Gastroesophageal sphincter (tissue), 4 donors: ENCODE measurements at regions not wholly inside any gene's neighbourhood (a gene's known extent, or its start where the extent isn't known, plus 50 kb on each side); places are given as distances from the start of the nearest gene placed in this dataset.

Source experiments
- ATAC-seq: fragments of 150-250 bp; one replicate; pipeline ENCODE4 v1.9.1; 2016; ENCODE audit warnings: mild to moderate bottlenecking, moderate library complexity
- H3K27ac ChIP-seq, 4 donors: fragments of 200-600 bp; sonication (generic) in 3 of 4; 1 replicate in 3 of 4; 2 replicates in 1 of 4; pipeline ENCODE4 v1.5.1; 2016 to 2019
- H3K27me3 ChIP-seq: fragments of 200-600 bp; sonication (generic); one replicate; pipeline ENCODE4 v1.5.1; 2019
- H3K36me3 ChIP-seq, 2 donors: fragments of 200-600 bp; sonication (generic); one replicate each; pipeline ENCODE4 v1.5.1; 2019; ENCODE audit warnings: control low read depth in 1 of 2
- H3K4me1 ChIP-seq, 3 donors: fragments of 200-600 bp; sonication (generic); 1 replicate in 2 of 3; 2 replicates in 1 of 3; pipeline ENCODE4 v1.5.1; 2016 to 2019; ENCODE audit warnings: control low read depth in 2 of 3
- H3K4me3 ChIP-seq, 2 donors: fragments of 200-600 bp; sonication (generic); one replicate each; pipeline ENCODE4 v1.5.1; 2019; ENCODE audit warnings: mild to moderate bottlenecking in 1 of 2, moderate library complexity in 1 of 2
- H3K9me3 ChIP-seq, 3 donors: fragments of 200-600 bp; sonication (generic); one replicate each; pipeline ENCODE4 v1.5.1; 2017 to 2019; ENCODE audit warnings: control low read depth in 2 of 3
- CTCF ChIP-seq, 4 experiments: fragments of 200-600 bp in 2 of 4; fragments of 450-650 bp in 2 of 4; sonication (generic) in 1 of 4; IDR thresholded peaks; one replicate each; pipeline ENCODE4 v1.5.1; 2017 to 2019; ENCODE audit warnings: antibody characterized with exemption in 4 of 4, mild to moderate bottlenecking in 2 of 4, moderate library complexity in 2 of 4
- EP300 ChIP-seq: sonication (generic); formaldehyde crosslinking; IDR thresholded peaks from one replicate; pipeline ENCODE4 v1.6.1; 2017; ENCODE audit warnings: antibody characterized with exemption, mild to moderate bottlenecking
- POLR2A ChIP-seq, 2 donors: fragments of 450-650 bp; IDR thresholded peaks; one replicate each; pipeline ENCODE4 v1.6.1; 2017; ENCODE audit warnings: antibody characterized with exemption in 2 of 2, mild to moderate bottlenecking in 2 of 2, moderate library complexity in 1 of 2
- POLR2AphosphoS5 ChIP-seq: sonication (generic); formaldehyde crosslinking; IDR thresholded peaks from one replicate; pipeline ENCODE4 v1.6.1; 2017; ENCODE audit warnings: antibody characterized with exemption
- WGBS, 2 donors: methylation state at CpG; one replicate each; pipeline ENCODE4 v1.1.5; 2018; ENCODE audit warnings: low coverage in 1 of 2; 5-methylcytosine and 5-hydroxymethylcytosine counted together

- Histone ChIP-seq H3K27me3 (no peaks in the 10 kb centered on the region), H3K36me3 (no peaks in the 10 kb centered on the region), H3K4me1 (no peaks in the 10 kb centered on the region), H3K27ac (no peak overlapping the region), H3K4me3 (no peak overlapping the region), H3K9me3 (peaks cover 0 to 10% (median 0%) of the 10 kb centered on the region in 3 donors)
- 50 to 100% methylated on average over 2 of the region's 3 CpGs for WGBS, 2 donors
- TF ChIP-seq POLR2A (IDR thresholded peaks at IDR 0.05): no peak
- TF ChIP-seq POLR2AphosphoS5: no peak
- no peak for TF ChIP-seq EP300
- TF ChIP-seq CTCF (IDR thresholded peaks at IDR 0.05): no peak
- ATAC-seq: no peak
Measured at GRCh38 chr3:168730073-168730472, 634.3 kb upstream of the GOLIM4 start.

- no peaks in the 10 kb centered on the region for H3K36me3 ChIP-seq
- no peaks in the 10 kb centered on the region for H3K9me3 ChIP-seq
- no peaks in the 10 kb centered on the region for H3K4me1 ChIP-seq
- no peak for ATAC-seq
- H3K27ac ChIP-seq: no peak overlapping the region
- TF ChIP-seq POLR2A (IDR thresholded peaks at IDR 0.05) (no peak), POLR2AphosphoS5 (no peak), CTCF (IDR thresholded peaks at IDR 0.05) (no peak), EP300 (no peak)
- no peak overlapping the region for H3K4me3 ChIP-seq
- H3K27me3 ChIP-seq: no peaks in the 10 kb centered on the region
Measured at GRCh38 chr3:168722091-168722490, 626.4 kb upstream of the GOLIM4 start.

- Histone ChIP-seq H3K27ac (no peak overlapping the region), H3K9me3 (no peaks in the 10 kb centered on the region), H3K4me3 (no peak overlapping the region), H3K4me1 (no peaks in the 10 kb centered on the region), H3K36me3 (no peaks in the 10 kb centered on the region), H3K27me3 (no peaks in the 10 kb centered on the region)
- 44 to 69% methylated on average over 1 of the region's 1 CpG for WGBS, 2 donors
- ATAC-seq: no peak
- TF ChIP-seq POLR2A (IDR thresholded peaks at IDR 0.05) (no peak), POLR2AphosphoS5 (no peak), CTCF (IDR thresholded peaks at IDR 0.05) (no peak), EP300 (no peak)
Measured at GRCh38 chr3:168714609-168715240, 619.0 kb upstream of the GOLIM4 start.

GRCh38 chr3:168709073-168709472 is 613.3 kb upstream of the GOLIM4 start:
- no peak overlapping the region for H3K4me3 ChIP-seq
- H3K4me1 ChIP-seq: no peaks in the 10 kb centered on the region
- H3K9me3 ChIP-seq: no peaks in the 10 kb centered on the region
- WGBS, 2 donors: 76 to 80% methylated on average over 6 to 9 of the region's 9 CpGs
- ATAC-seq: no peak
- no peaks in the 10 kb centered on the region for H3K27me3 ChIP-seq
- TF ChIP-seq POLR2AphosphoS5: no peak
- no peak for TF ChIP-seq EP300
- TF ChIP-seq POLR2A (IDR thresholded peaks at IDR 0.05): no peak
- no peak overlapping the region for H3K27ac ChIP-seq
- H3K36me3 ChIP-seq: no peaks in the 10 kb centered on the region

- no peaks in the 10 kb centered on the region for H3K36me3 ChIP-seq
- WGBS, 2 donors: 75 to 94% methylated on average over 2 of the region's 2 CpGs
- H3K9me3 ChIP-seq: no peaks in the 10 kb centered on the region
- H3K27ac ChIP-seq: no peak overlapping the region
- H3K4me3 ChIP-seq: no peak overlapping the region
- no peaks in the 10 kb centered on the region for H3K27me3 ChIP-seq
- TF ChIP-seq CTCF (IDR thresholded peaks at IDR 0.05): no peak
- no peak for TF ChIP-seq POLR2A (IDR thresholded peaks at IDR 0.05)
- no peak for TF ChIP-seq EP300
- no peak for TF ChIP-seq POLR2AphosphoS5
- no peak for ATAC-seq
- H3K4me1 ChIP-seq: no peaks in the 10 kb centered on the region
Measured at GRCh38 chr3:168707900-168708299, 612.2 kb upstream of the GOLIM4 start.
